ENCODE measurements at regions not wholly inside any gene's neighbourhood (a gene's known extent, or its start where the extent isn't known, plus 50 kb on each side); places are given as distances from the start of the nearest gene placed in this dataset.

GRCh38 chr6:109235481-109236038, 140.3 kb downstream of the CEP57L1 start:
- DNase-seq (ENCODE audit: extremely low read depth in 1 of 2, low read depth in 1 of 2): no peak

- DNase-seq (ENCODE audit: extremely low read depth in 1 of 2, low read depth in 1 of 2): no peak
These were observed 135.1 kb downstream of the CEP57L1 start for GRCh38 chr6:109230453-109230852.

DNA sequence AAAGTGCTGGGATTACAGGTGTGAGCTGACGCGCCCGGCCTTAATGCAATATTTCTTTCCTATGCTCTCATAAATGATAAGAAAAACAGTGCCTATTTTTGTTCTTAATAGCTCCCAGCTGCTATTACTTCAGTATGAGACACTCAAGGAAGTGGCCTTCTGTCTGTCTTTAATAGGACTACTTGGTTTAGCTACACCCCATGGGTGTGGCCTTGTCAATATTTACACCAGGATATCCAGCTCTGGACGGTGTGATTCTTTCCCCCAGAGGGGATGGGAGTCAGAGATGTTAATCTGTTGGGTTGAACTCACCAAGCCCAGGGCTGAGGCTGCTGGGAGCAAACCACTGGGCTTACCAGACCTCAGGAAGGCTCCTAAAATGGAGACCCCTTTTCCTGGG, 134.2 kb downstream of the CEP57L1 start:
- no peak for DNase-seq (ENCODE audit: extremely low read depth in 1 of 2, low read depth in 1 of 2)

DNA sequence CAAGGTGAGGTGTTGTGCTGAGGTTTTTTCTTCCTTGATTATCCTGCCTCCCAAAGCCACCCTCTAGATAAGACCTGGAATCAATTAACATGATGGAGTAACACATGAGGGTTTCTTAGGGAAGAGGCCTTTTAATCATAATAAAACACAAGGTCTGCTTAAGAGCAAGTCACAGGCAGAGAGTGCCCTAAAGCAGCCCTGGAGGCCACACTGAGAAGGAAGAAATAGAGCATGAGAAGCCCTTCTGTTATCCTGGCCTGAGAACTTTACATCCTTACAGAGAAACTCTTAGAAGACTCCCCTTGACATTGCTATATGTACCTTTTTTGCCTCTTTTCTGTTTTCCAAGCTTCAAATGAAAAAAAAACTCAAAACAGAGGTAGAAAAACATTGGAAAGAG, 132.3 kb downstream of the CEP57L1 start:
- no peak for DNase-seq (ENCODE audit: extremely low read depth in 1 of 2, low read depth in 1 of 2)

GRCh38 chr6:109226353-109226752, 131.0 kb downstream of the CEP57L1 start:
- DNase-seq (ENCODE audit: extremely low read depth in 1 of 2, low read depth in 1 of 2): no peak

DNA sequence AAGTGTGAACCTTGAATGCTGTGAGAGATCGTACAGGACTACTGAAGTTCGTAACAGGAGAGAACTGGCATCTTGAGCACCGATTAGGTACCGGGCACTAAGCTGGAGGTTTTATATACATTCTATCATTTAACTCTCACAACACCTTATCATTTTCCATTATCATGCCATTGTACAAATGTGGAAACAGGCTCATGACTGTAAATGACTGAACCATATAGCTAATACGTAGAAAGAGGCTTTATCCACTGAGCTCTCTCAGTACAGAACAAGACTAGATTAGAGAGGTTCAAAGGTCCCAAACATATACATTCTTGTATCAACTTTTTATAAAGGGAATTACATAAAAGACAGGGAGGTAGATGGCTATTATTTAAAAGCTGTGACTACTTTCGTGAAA, 130.6 kb downstream of the CEP57L1 start:
- no peak for DNase-seq (ENCODE audit: extremely low read depth in 1 of 2, low read depth in 1 of 2)

DNA sequence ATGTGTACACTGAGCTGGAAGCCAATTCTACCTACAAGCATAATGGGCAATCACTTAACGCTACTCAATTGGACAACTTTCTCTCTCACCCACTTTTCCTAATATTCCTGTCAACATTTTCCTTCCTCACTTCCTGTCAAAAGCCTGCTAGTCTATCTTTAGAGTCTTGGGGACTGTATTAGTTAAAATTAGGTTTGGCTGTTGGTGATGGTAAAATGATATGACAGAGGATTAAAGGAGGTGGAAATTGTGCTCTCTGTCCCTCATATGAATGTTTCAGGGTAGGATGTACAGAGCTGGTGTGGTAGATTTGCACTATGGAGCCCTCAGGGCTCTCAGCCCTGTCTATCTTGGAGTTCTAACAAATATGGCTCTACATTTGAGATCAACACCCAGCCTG, 129.7 kb downstream of the CEP57L1 start:
- DNase-seq (ENCODE audit: extremely low read depth in 1 of 2, low read depth in 1 of 2): no peak

GRCh38 chr6:109224107-109224875, 129.0 kb downstream of the CEP57L1 start:
- DNase-seq (ENCODE audit: extremely low read depth in 1 of 2, low read depth in 1 of 2): no peak

DNA sequence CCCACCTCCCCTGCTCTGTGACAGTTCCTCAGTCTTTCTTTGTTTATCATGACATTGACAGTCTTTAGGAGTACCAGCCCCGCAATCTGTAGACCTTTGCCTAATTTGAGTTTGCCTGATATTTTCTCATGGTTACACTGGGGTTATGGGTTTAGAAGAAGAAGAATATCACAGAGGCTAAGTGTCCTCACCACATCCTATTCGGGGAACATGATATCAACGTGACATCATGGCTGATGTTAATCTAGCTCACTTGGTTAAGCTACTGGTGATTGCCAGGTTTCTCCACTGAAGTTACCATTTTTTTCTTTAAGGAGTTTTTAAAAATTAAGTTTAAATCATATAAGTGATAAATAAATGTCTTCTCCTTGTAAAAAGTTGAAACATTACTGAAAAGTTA, 127.5 kb downstream of the CEP57L1 start:
- DNase-seq (ENCODE audit: extremely low read depth in 1 of 2, low read depth in 1 of 2): no peak

GRCh38 chr6:109221543-109222195, 126.4 kb downstream of the CEP57L1 start:
- DNase-seq (ENCODE audit: extremely low read depth in 1 of 2, low read depth in 1 of 2): no peak

Data from stimulated activated CD8-positive, alpha-beta memory T cell treated with anti-CD3 and anti-CD28 coated beads, Interleukin-7, amount 100 ng/mL, for 48 hours (primary cell).